Stimulated activated CD4-positive, alpha-beta T cell treated with anti-CD3 and anti-CD28 coated beads, Interleukin-12 subunit alpha, Interleukin-12 subunit beta, amount 100 ng/mL, for 48 hours (primary cell): ENCODE measurements at regions not wholly inside any gene's neighbourhood (a gene's known extent, or its start where the extent isn't known, plus 50 kb on each side); places are given as distances from the start of the nearest gene placed in this dataset.
"Not testable (repeated sequence)": the region's sequence is repeated elsewhere in the genome, so short reads cannot be mapped to it uniquely, and the experiment has no call there.

Source experiments
- DNase-seq, 3 donors: peaks; one replicate each; pipeline ENCODE4 v3.0.0-alpha.2; 2020; ENCODE audit warnings: low read depth in 2 of 3, low spot score in 1 of 3

GRCh38 chr1:164380893-164381292 is 178.1 kb upstream of the PBX1 start:
- DNase-seq, result no peak

DNA sequence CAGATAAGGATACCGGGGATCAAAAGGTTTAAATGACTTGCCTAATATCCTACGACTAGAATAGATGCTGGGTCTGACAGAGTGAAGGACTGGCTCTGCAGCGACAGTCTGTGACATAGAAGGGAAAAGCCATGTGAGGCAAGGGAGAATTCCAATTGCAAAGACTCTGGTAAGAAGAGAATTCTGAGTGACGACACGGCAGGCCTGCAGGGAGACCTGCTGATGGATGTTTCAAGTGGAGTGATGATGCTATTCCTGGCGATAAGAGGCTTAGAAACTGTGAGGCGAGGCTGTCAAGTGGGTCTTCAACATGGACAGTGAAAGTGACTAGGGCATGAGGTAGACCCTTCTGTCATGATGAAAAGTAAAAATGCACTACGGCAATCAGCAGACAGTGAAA is 176.6 kb upstream of the PBX1 start:
- no peak for DNase-seq

- no peak for DNase-seq
These were observed 174.7 kb upstream of the PBX1 start for GRCh38 chr1:164384262-164384661.

- DNase-seq, result no peak
These were observed 141.8 kb upstream of the PBX1 start for GRCh38 chr1:164417016-164417704.

DNA sequence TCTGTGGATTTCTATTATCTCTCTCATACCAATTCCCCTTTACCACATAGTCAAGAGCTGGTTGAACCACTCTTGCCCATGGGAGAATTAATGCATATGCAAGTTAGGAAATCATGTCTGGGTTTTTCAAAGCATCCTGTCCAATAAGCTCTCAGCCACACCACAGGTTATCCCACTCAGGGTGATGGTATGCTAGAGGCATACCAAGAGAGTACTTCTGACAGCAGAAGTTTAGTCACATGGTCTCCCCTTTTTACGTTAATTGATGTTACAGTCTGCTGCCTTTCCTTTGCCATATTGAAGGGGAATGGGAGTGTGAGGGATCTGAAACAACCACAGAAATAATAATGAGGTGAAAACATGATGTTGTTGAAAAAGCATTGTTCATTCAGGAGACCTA is 135.8 kb upstream of the PBX1 start:
- DNase-seq, result no peak

DNA sequence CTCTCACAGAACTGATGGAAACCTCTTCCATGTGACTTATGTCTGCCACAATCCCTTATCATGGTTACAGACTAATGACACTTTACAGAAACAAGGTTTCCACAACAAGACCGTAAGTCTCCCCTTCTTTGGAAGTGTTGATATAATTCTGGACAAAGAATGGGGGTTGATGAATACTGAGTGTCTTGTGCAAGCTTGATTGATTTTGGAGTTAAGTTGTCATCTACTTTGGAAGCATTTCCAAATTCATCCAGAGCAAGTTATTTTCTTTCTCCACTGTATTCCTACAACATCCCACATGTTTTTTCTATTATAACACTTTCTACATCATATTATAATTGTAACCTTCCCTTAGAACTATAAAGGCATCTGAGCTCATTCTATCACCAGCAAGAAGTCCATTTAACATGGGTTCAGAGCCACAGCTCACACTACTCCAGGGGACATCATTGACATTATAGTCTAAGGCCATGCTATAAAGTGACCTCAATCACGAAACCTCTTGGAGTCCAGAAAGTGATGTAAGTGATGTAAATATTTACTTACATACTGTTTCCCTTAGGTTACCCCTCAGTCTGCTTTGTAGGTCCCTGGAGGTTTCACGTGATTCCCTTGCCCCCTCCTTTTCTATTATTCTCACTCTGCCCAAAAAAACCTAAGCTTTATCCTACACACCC is 125.7 kb upstream of the PBX1 start:
- no peak for DNase-seq

GRCh38 chr1:164433818-164434170 is 125.2 kb upstream of the PBX1 start:
- DNase-seq, result no peak

- DNase-seq, result no peak
These were observed 118.8 kb upstream of the PBX1 start for GRCh38 chr1:164440232-164440631.

GRCh38 chr1:164443166-164443565 is 115.8 kb upstream of the PBX1 start:
- DNase-seq, result no peak

DNA sequence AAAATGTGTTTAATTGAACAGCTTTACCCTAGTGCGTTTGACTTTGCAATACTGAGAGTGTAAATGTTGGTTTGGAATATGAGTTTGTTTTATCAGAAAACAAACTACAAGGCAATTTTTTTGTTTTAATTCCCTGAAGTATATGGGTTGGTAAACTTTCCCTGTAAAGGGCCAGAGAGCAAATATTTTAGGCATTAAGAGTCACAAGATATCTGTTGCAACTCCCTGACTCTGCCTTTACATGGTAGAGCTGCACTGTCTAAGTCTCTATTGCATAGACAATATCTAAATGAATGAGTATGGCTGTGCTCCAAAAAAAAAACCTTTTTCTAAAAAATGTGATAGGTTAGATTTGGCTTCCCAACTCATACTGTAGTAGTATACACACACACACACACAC is 115.1 kb upstream of the PBX1 start:
- no peak for DNase-seq

GRCh38 chr1:164446020-164446419 is 113.0 kb upstream of the PBX1 start:
- no peak for DNase-seq

GRCh38 chr1:164452549-164452948 is 106.4 kb upstream of the PBX1 start:
- no peak for DNase-seq

GRCh38 chr1:164456272-164456671 is 102.7 kb upstream of the PBX1 start:
- DNase-seq, result no peak

DNA sequence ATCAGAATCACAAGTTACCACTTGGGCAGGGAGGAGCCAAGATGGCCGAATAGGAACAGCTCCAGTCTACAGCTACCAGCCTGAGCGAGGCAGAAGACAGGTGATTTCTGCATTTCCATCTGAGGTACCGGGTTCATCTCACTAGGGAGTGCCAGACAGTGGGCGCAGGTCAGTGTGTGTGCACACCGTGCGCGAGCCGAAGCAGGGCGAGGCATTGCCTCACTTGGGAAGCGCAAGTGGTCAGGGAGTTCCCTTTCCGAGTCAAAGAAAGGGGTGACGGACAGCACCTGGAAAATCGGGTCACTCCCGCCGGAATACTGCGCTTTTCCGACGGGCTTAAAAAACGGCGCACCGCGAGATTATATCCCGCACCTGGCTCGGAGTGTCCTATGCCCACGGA is 99.8 kb upstream of the PBX1 start:
- DNase-seq, result not testable (repeated sequence)

DNA sequence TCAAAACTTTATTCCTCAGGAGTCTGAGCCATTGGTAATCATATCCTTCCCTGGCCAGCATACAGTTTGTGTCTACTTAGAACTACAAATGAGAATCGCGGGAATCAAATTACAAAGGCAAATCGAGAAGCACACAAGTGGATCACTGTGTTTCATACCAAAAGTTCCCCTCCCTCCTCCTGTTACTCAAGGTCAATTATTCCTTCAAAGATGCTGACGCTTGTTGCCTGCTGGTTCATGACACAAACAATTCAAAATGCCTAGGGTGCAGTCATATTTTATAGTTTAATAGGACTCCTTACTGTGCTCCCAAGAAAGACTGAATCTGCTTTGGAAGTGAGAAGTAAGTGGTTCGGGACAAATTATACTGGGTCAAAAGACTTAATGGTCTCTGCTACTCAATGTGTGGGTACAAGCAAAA is 93.0 kb upstream of the PBX1 start:
- no peak for DNase-seq

DNA sequence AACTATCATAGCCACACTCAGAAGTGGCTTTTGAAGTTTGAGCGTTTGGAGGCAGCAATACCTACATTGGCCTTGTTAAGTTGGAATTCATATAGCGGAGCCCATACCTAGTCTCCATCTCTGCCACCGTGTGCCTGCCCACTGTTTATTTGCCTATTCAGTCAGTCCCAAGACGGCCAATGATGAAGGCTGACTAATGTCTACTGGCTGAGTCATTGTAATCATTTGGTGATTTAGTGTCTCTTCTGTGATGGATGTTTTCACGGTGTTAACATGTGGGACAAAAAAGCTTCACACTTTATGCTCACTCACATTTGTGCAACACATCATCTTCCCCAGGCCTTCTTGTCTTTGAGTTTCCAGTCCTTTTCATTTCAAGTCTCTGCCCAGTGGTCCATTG is 92.6 kb upstream of the PBX1 start:
- DNase-seq, result no peak

GRCh38 chr1:164470996-164471395 is 88.0 kb upstream of the PBX1 start:
- DNase-seq, result no peak

GRCh38 chr1:164472841-164473240 is 86.1 kb upstream of the PBX1 start:
- no peak for DNase-seq

- no peak for DNase-seq
These were observed 85.4 kb upstream of the PBX1 start for GRCh38 chr1:164473544-164473943.

DNA sequence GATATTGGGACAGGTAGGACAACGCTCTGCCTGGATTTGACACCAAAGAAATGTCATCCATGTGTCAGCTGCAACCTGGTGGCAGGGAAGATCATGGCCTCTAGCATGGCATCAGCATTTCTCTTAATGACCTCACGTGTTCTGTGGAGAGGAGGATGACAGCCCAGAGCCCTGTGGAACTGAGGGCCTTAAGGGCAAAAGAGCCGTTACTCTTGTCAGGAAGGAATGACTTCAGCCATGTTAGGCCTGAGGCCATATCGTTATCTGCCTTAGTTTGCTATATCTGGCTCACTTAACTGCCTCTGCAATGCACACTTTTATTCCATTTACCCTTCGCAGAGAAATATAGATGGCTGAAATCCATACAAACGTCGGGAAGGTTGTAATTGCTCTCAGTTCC is 83.2 kb upstream of the PBX1 start:
- DNase-seq, result no peak

- no peak for DNase-seq
These were observed 81.6 kb upstream of the PBX1 start for GRCh38 chr1:164477343-164477742.

DNA sequence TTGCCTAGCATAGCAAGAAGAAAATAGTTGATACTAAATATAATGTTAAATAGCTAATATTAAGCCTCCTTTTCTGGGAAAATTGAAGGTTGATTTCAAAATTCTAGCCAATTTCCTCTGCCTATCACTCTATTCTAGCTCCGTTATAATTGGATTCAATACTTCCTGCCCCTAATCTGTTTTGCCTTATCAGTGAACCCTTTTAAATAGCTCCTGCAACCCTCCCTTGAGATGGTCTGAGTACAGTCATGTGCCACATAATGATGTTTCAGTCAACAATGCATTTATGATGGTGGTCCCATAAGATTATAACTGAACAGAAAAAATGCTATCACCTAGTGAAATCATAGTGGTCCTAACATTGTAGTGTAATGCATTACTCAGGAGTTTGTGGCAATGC is 79.7 kb upstream of the PBX1 start:
- DNase-seq, result no peak

DNA sequence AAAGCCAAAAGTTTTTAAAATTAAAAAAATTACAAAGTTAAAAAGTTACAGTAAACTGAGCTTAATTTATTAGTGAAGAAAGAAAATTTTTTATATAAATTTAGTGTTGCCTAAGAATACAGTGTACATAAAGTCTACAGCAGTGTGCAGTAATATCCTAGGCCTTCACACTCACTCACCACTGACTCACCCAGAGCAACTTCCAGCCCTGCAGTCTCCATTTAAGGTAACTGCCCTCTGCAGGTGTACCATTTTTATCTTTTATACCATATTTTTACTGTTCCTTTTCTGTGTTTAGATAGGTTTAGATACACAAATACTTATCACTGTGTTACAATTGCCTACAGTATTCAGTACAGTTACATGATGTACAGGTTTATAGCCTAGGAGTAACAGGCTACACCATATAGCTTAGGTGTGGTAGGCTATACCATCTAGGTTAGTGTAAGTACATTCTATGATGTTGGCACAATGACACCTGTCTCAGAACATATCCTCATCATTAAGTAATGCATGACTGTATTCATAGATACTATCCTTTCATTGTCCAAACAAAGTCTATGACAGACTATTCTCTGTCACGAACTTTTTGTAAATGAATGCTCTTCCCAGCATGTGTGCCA is 78.6 kb upstream of the PBX1 start:
- DNase-seq, result no peak
